ENCODE measurements at regions not wholly inside any gene's neighbourhood (a gene's known extent, or its start where the extent isn't known, plus 50 kb on each side); places are given as distances from the start of the nearest gene placed in this dataset.

DNA sequence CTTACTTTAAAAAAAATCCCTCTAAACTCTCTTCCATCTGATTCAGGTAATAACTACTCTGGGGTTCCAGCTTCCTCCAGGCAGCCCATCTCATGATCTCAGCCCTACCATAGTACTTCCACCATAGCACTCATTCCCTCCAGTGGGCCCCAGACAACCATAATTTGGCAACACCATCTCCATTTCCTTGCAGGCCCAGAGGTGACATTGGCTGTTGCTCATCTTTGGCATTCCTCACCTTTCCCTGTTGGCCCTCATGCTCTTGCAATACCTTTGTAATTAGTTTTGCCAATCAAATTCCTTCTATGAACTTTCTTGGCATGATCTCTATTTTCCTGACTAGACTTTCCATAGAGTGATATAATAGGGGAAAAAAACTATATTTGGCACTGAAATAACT lies 60.1 kb downstream of the TAF11L14 start:
- TF ChIP-seq CTCF (IDR thresholded peaks at IDR 0.05) (no peak), ZFX (IDR thresholded peaks at IDR 0.05; ENCODE audit: borderline replicate concordance) (no peak)

Measured in 22Rv1 (cell line).